GM21737 (cell line): ENCODE measurements at regions not wholly inside any gene's neighbourhood (a gene's known extent, or its start where the extent isn't known, plus 50 kb on each side); places are given as distances from the start of the nearest gene placed in this dataset.

Experiments
- ATAC-seq: cut with Tn5 transposase; IDR thresholded peaks from one replicate; pipeline ENCODE4 v1.9.1; 2021; ENCODE audit warnings: mild to moderate bottlenecking, moderate library complexity; ENCODE audit not compliant: unreplicated experiment

- ATAC-seq = no peak
These were observed 65.8 kb downstream of the PRL start for GRCh38 chr6:22231050-22231449.

DNA sequence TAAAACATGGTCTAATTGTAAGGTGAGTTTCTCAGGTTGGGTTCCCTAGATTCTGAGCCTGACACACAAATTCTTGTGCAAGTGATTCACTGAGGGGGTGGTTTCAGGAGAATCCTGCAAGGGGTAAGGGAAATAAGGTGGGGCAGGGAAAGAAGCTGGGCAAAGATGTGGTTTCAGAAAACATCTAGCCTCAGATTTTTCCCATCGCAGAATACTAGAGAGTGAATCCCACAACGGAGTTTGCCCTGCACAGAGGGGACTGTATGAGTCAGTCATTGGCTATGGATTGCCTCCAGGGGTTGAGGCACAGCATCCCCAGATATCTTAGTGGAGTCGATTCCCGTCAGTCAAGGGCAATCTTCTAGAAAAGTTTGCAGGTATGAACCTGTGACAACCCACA, 65.2 kb downstream of the PRL start:
- ATAC-seq = no peak

DNA sequence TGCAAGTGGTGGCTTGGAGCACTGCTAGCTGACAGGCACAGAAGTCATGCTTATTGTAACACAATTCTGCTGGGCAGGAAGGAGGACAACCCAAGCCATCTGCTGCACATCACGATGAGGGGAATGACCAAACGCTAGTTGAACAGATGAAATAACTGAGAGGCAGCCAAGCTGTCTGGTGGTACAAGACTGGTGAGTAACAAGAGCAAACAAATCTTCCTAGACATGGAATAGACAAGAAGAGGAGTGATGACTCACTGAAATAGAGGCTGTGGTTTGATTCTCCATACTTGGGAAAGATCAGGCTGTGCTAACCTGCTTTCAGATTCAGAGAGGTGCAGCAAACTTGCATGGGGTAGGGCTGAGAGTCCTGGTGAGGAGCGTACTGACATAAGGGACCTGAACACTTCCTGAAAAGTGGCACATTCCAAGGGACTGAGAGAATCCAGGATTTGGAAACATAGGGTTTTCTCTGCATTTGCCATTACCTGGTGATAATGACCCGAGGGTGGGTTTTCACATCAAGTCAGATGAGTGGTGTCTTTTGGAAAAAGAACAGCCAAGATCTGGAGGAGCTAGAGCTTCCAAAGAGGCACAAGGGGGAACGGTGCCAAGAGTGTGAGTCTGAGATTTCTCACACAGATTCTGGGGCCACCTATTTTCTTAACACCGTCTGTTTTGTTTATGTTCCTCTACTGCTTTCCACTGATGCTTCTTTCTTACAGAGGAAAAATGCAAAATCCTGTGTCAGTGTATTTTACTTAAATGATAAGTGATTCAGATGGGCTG, 60.0 kb downstream of the PRL start:
- ATAC-seq = no peak
